K562 (cell line): ENCODE measurements at regions not wholly inside any gene's neighbourhood (a gene's known extent, or its start where the extent isn't known, plus 50 kb on each side); places are given as distances from the start of the nearest gene placed in this dataset.

Experiments used
- ERF ChIP-seq: fragments of 450-650 bp; formaldehyde crosslinking; IDR thresholded peaks from 2 replicates; pipeline ENCODE4 v1.4.0; 2020; ENCODE audit warnings: mild to moderate bottlenecking, mixed read lengths
- FOXJ2 ChIP-seq: fragments of 200-800 bp; sonication (Bioruptor generic); IDR thresholded peaks from 2 replicates; pipeline ENCODE4 v1.6.1; 2016; ENCODE audit warnings: missing genetic modification characterization, missing compliant biosample characterization
- GTF2E2 ChIP-seq: fragments of 200-800 bp; sonication (Bioruptor generic); IDR thresholded peaks from 2 replicates; pipeline ENCODE4 v1.6.1; 2016; ENCODE audit warnings: missing genetic modification characterization, missing compliant biosample characterization
- L3MBTL2 ChIP-seq: fragments of 450-650 bp; IDR thresholded peaks from 2 replicates; pipeline ENCODE4 v1.6.1; 2016; ENCODE audit warnings: mild to moderate bottlenecking, moderate library complexity
- NFRKB ChIP-seq: fragments of 450-650 bp; IDR thresholded peaks from 2 replicates; pipeline ENCODE4 v1.6.1; 2016; ENCODE audit warnings: low read depth
- SETDB1 ChIP-seq: IDR thresholded peaks from one replicate; pipeline ENCODE4 v1.6.1; 2012; ENCODE audit warnings: low read length, control low read depth, inconsistent platforms
- TCF3 ChIP-seq: sonication (generic); formaldehyde crosslinking; IDR thresholded peaks from 2 replicates; pipeline ENCODE4 v1.4.0; 2020; ENCODE audit warnings: mild to moderate bottlenecking, missing genetic modification reagents
- TSC22D4 ChIP-seq: fragments of 450-650 bp; IDR thresholded peaks from 2 replicates; pipeline ENCODE4 v1.6.1; 2016; ENCODE audit warnings: missing genetic modification characterization, missing biosample characterization, control low read depth
- YY1 ChIP-seq, 3 experiments: IDR thresholded peaks; 2 replicates each; pipeline ENCODE4 v1.6.1; 2011; ENCODE audit warnings: low read length in 2 of 3, mild to moderate bottlenecking in 2 of 3, moderate library complexity in 2 of 3, borderline replicate concordance in 1 of 3, control low read depth in 1 of 3, low read depth in 1 of 3; ENCODE audit not compliant: insufficient read depth in 3 of 3, insufficient replicate concordance in 2 of 3, control insufficient read depth in 1 of 3, insufficient read length in 1 of 3; ENCODE audit errors: extremely low read depth in 1 of 3
- ZNF253 ChIP-seq: fragments of 250-450 bp; sonication (Bioruptor Pico); conservative IDR thresholded peaks from 2 replicates; pipeline ENCODE4 v1.6.1; 2021; ENCODE audit warnings: mild to moderate bottlenecking
- ZNF408 ChIP-seq: fragments of 250-450 bp; sonication (Bioruptor Pico); IDR thresholded peaks from 2 replicates; pipeline ENCODE4 v1.4.0; 2020; ENCODE audit warnings: low read depth, mild to moderate bottlenecking, moderate library complexity
- TF ChIP-seq, protein P1 (sequence below): IDR thresholded peaks from 2 replicates; pipeline ENCODE4 v1.6.1; 2016; ENCODE audit warnings: missing genetic modification characterization, missing compliant biosample characterization
- TF ChIP-seq, protein P2 (sequence below): fragments of 450-650 bp; IDR thresholded peaks from one replicate; pipeline ENCODE4 v1.6.1; 2018; ENCODE audit warnings: mild to moderate bottlenecking, moderate library complexity; ENCODE audit not compliant: partially characterized antibody
- TF ChIP-seq, protein P3 (sequence below): fragments of 450-650 bp; IDR thresholded peaks from 2 replicates; pipeline ENCODE4 v1.6.1; 2014; ENCODE audit warnings: low read depth, mild to moderate bottlenecking, moderate library complexity, borderline replicate concordance
- TF ChIP-seq, protein P4 (sequence below), 3 experiments: fragments of 200-800 bp in 1 of 3; sonication (Bioruptor generic) in 1 of 3; sonication (generic) in 1 of 3; formaldehyde crosslinking in 1 of 3; IDR thresholded peaks; 2 replicates each; pipeline versions ENCODE4 v1.6.1 to v1.8.0; 2016 to 2022; ENCODE audit warnings: mild to moderate bottlenecking in 2 of 3, missing compliant biosample characterization in 2 of 3, missing genetic modification characterization in 2 of 3, missing genetic modification reagents in 1 of 3
- TF ChIP-seq, protein P5 (sequence below): fragments of 450-650 bp; IDR thresholded peaks from 2 replicates; pipeline ENCODE4 v1.6.1; 2016; ENCODE audit warnings: low read depth, mild to moderate bottlenecking, moderate library complexity

DNA sequence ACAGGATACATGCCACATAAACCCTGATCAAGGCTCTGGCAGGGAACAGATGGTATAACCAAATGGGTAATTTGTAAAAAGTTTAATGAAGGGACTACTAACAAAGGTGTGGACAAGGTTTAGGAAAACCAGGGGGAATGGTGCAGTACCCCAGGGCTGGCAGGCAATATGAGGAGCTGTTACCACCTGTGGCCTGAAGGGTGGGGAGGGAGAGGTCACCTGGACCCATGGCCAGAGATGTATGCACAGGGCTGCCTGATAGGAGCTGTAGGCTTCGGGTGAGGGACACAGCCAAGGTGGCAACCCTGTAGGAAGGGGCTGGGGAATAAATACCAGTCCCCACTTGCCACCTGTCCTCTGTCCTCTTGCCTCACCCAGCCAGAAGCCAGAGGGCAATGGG lies 51.4 kb upstream of the ID3 start (continued):
- TF ChIP-seq, protein P1, sequence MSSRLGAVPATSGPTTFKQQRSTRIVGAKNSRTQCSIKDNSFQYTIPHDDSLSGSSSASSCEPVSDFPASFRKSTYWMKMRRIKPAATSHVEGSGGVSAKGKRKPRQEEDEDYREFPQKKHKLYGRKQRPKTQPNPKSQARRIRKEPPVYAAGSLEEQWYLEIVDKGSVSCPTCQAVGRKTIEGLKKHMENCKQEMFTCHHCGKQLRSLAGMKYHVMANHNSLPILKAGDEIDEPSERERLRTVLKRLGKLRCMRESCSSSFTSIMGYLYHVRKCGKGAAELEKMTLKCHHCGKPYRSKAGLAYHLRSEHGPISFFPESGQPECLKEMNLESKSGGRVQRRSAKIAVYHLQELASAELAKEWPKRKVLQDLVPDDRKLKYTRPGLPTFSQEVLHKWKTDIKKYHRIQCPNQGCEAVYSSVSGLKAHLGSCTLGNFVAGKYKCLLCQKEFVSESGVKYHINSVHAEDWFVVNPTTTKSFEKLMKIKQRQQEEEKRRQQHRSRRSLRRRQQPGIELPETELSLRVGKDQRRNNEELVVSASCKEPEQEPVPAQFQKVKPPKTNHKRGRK (tag) = no peak
- TF ChIP-seq FOXJ2 (tag) (no peak), L3MBTL2 (no peak), ZNF253 (CRISPR knock-in tag) (no peak), GTF2E2 (tag) (no peak), YY1 (IDR thresholded peaks at IDR 0.05; ENCODE audit: borderline replicate concordance in 1 of 3, control insufficient read depth in 1 of 3, extremely low read depth in 1 of 3, insufficient read depth in 3 of 3, insufficient read length in 1 of 3, insufficient replicate concordance in 2 of 3, low read depth in 1 of 3, low read length in 2 of 3) (no peak), NFRKB (no peak), TCF3 (CRISPR knock-in tag) (no peak), ZNF408 (CRISPR knock-in tag) (no peak), SETDB1 (no peak), TSC22D4 (no peak), ERF (no peak)
- TF ChIP-seq, protein P2, sequence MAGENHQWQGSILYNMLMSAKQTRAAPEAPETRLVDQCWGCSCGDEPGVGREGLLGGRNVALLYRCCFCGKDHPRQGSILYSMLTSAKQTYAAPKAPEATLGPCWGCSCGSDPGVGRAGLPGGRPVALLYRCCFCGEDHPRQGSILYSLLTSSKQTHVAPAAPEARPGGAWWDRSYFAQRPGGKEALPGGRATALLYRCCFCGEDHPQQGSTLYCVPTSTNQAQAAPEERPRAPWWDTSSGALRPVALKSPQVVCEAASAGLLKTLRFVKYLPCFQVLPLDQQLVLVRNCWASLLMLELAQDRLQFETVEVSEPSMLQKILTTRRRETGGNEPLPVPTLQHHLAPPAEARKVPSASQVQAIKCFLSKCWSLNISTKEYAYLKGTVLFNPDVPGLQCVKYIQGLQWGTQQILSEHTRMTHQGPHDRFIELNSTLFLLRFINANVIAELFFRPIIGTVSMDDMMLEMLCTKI = no peak
- TF ChIP-seq, protein P3, sequence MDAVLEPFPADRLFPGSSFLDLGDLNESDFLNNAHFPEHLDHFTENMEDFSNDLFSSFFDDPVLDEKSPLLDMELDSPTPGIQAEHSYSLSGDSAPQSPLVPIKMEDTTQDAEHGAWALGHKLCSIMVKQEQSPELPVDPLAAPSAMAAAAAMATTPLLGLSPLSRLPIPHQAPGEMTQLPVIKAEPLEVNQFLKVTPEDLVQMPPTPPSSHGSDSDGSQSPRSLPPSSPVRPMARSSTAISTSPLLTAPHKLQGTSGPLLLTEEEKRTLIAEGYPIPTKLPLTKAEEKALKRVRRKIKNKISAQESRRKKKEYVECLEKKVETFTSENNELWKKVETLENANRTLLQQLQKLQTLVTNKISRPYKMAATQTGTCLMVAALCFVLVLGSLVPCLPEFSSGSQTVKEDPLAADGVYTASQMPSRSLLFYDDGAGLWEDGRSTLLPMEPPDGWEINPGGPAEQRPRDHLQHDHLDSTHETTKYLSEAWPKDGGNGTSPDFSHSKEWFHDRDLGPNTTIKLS = no peak
- TF ChIP-seq, protein P4, sequence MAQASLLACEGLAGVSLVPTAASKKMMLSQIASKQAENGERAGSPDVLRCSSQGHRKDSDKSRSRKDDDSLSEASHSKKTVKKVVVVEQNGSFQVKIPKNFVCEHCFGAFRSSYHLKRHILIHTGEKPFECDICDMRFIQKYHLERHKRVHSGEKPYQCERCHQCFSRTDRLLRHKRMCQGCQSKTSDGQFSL (CRISPR knock-in tag; IDR thresholded peaks at IDR 0.05) = no peak
- TF ChIP-seq, protein P4 (tag; IDR thresholded peaks at IDR 0.05) = no peak
- TF ChIP-seq, protein P5, sequence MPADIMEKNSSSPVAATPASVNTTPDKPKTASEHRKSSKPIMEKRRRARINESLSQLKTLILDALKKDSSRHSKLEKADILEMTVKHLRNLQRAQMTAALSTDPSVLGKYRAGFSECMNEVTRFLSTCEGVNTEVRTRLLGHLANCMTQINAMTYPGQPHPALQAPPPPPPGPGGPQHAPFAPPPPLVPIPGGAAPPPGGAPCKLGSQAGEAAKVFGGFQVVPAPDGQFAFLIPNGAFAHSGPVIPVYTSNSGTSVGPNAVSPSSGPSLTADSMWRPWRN = no peak
